Esophagus squamous epithelium (tissue), 5 donors: ENCODE measurements at regions not wholly inside any gene's neighbourhood (a gene's known extent, or its start where the extent isn't known, plus 50 kb on each side); places are given as distances from the start of the nearest gene placed in this dataset.

Source experiments
- DNase-seq: peaks from one replicate; lab custom pipeline; 2025; lab: John Stamatoyannopoulos, UW
- H3K27ac ChIP-seq, 4 donors: fragments of 200-600 bp; sonication (generic); one replicate each; pipeline ENCODE4 v1.5.1; 2016 to 2019; ENCODE audit warnings: mild to moderate bottlenecking in 1 of 4
- H3K27me3 ChIP-seq, 4 donors: fragments of 200-600 bp; sonication (generic); 1 replicate in 3 of 4; 2 replicates in 1 of 4; pipeline versions ENCODE4 v1.5.1 to v1.6.0; 2017 to 2021; ENCODE audit warnings: antibody characterized with exemption in 1 of 4
- H3K36me3 ChIP-seq, 3 donors: fragments of 200-600 bp; sonication (generic); one replicate each; pipeline ENCODE4 v1.5.1; 2016 to 2019
- H3K4me1 ChIP-seq, 3 donors: fragments of 200-600 bp; sonication (generic); one replicate each; pipeline ENCODE4 v1.5.1; 2017 to 2019
- H3K4me3 ChIP-seq, 4 donors: fragments of 200-600 bp; sonication (generic); 1 replicate in 3 of 4; 2 replicates in 1 of 4; pipeline ENCODE4 v1.5.1; 2016 to 2019; ENCODE audit warnings: mild to moderate bottlenecking in 2 of 4, moderate library complexity in 1 of 4
- H3K9me3 ChIP-seq, 3 donors: fragments of 200-600 bp; sonication (generic); one replicate each; pipeline ENCODE4 v1.5.1; 2016 to 2019
- CTCF ChIP-seq, 6 experiments: fragments of 450-650 bp in 4 of 6; fragments of 200-600 bp in 2 of 6; sonication (generic) in 2 of 6; IDR thresholded peaks; one replicate each; pipeline ENCODE4 v1.5.1; 2016 to 2019; ENCODE audit warnings: antibody characterized with exemption in 6 of 6, mild to moderate bottlenecking in 4 of 6, moderate library complexity in 4 of 6
- POLR2A ChIP-seq, 4 donors: fragments of 450-650 bp; IDR thresholded peaks; one replicate each; pipeline ENCODE4 v1.6.1; 2017; ENCODE audit warnings: antibody characterized with exemption in 4 of 4, mild to moderate bottlenecking in 4 of 4, moderate library complexity in 3 of 4
- WGBS, 2 donors: methylation state at CpG; one replicate each; pipeline ENCODE4 v1.1.5; 2018; 5-methylcytosine and 5-hydroxymethylcytosine counted together
- intact Hi-C: fragments of 100-400 bp; cut with DNase I; formaldehyde crosslinking; loops from one replicate; pipeline ENCODE4 v1.15.0; 2022
- donor health status: DM: yes; HTN: yes; CAD: no.

- Histone ChIP-seq H3K27me3 (no peaks in the 10 kb centered on the region), H3K36me3 (no peaks in the 10 kb centered on the region), H3K27ac (no peak overlapping the region), H3K4me3 (no peak overlapping the region), H3K9me3 (no peaks in the 10 kb centered on the region), H3K4me1 (peaks cover 0 to 36% (median 15%) of the 10 kb centered on the region in 3 donors)
- WGBS, 2 donors: 51 to 90% methylated on average over 3 of the region's 3 CpGs
- TF ChIP-seq CTCF (IDR thresholded peaks at IDR 0.05) (no peak), POLR2A (IDR thresholded peaks at IDR 0.05) (no peak)
- intact Hi-C loops: no loop called here
- no peak for DNase-seq
Observed at GRCh38 chr12:93001407-93001806, 72.3 kb upstream of the EEA1 start.

GRCh38 chr12:93002293-93003054, 73.4 kb upstream of the EEA1 start:
- no peak for DNase-seq
- TF ChIP-seq POLR2A (IDR thresholded peaks at IDR 0.05): no peak
- no peak for TF ChIP-seq CTCF (IDR thresholded peaks at IDR 0.05)
- Histone ChIP-seq H3K27me3 (no peaks in the 10 kb centered on the region), H3K36me3 (no peaks in the 10 kb centered on the region), H3K4me1 (peaks cover 0 to 31% (median 15%) of the 10 kb centered on the region in 3 donors), H3K9me3 (no peaks in the 10 kb centered on the region), H3K27ac (peak overlapping the region; percentile 16 to 63 (median 40)), H3K4me3 (no peak overlapping the region)
- WGBS, 2 donors: 25 to 32% methylated on average over 6 to 7 of the region's 7 CpGs
- intact Hi-C loops: no loop called here

GRCh38 chr12:93003531-93004239, 74.6 kb upstream of the EEA1 start:
- TF ChIP-seq CTCF (IDR thresholded peaks at IDR 0.05) (no peak), POLR2A (IDR thresholded peaks at IDR 0.05) (no peak)
- 81 to 85% methylated on average over 9 of the region's 9 CpGs for WGBS, 2 donors
- H3K27me3 ChIP-seq: no peaks in the 10 kb centered on the region

GRCh38 chr12:93005928-93006392, 76.9 kb upstream of the EEA1 start:
- Histone ChIP-seq H3K36me3 (no peaks in the 10 kb centered on the region), H3K4me3 (no peak overlapping the region), H3K27ac (no peak overlapping the region), H3K9me3 (no peaks in the 10 kb centered on the region), H3K4me1 (peaks cover 0 to 21% (median 15%) of the 10 kb centered on the region in 3 donors), H3K27me3 (no peaks in the 10 kb centered on the region)
- TF ChIP-seq CTCF (IDR thresholded peaks at IDR 0.05): no peak
- no peak for TF ChIP-seq POLR2A (IDR thresholded peaks at IDR 0.05)
- intact Hi-C loops: no loop called here
- WGBS, 2 donors: 89 to 90% methylated on average over 8 of the region's 8 CpGs
- DNase-seq: no peak

More at GRCh38 chr12:93003531-93004239, 74.6 kb upstream of the EEA1 start:
- Histone ChIP-seq H3K36me3 (no peaks in the 10 kb centered on the region), H3K4me1 (peaks cover 0 to 31% (median 15%) of the 10 kb centered on the region in 3 donors), H3K4me3 (no peak overlapping the region), H3K27ac (no peak overlapping the region), H3K9me3 (no peaks in the 10 kb centered on the region)
- intact Hi-C loops: no loop called here
- DNase-seq: no peak
